ENCODE measurements at regions not wholly inside any gene's neighbourhood (a gene's known extent, or its start where the extent isn't known, plus 50 kb on each side); places are given as distances from the start of the nearest gene placed in this dataset.
"Not testable (repeated sequence)": the region's sequence is repeated elsewhere in the genome, so short reads cannot be mapped to it uniquely, and the experiment has no call there.

GRCh38 chr4:114435116-114435515, 163.5 kb upstream of the UGT8 start:
- DNase-seq (ENCODE audit: low spot score): no peak

GRCh38 chr4:114442856-114443255, 155.8 kb upstream of the UGT8 start:
- DNase-seq (ENCODE audit: low spot score): no peak

- no peak for DNase-seq (ENCODE audit: low spot score)
Observed at GRCh38 chr4:114444211-114444610, 154.4 kb upstream of the UGT8 start.

- not testable (repeated sequence) for DNase-seq (ENCODE audit: low spot score)
Observed at GRCh38 chr4:114447963-114448516, 150.6 kb upstream of the UGT8 start.

DNA sequence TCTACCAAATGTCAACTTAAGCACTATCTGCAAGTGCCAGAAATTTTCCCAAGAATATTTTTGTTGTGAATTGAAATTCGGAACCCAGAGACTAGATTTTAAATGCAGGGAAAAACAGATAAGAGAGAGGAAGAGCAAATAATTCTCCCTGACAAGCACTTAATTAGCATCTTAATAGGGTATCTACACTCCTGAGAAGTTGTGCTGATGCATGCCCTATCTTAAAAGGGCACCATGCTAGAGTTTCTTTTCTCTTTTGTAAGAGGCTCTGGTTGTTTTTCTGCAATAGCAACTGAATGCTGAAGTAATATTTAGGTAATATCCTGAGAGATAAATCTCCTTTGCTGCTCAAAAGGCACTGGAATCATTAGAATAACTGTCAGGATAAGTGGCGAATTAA, 139.9 kb upstream of the UGT8 start:
- DNase-seq (ENCODE audit: low spot score): no peak

- DNase-seq (ENCODE audit: low spot score): no peak
Observed at GRCh38 chr4:114464726-114465272, 133.8 kb upstream of the UGT8 start.

- no peak for DNase-seq (ENCODE audit: low spot score)
Observed at GRCh38 chr4:114465766-114466165, 132.8 kb upstream of the UGT8 start.

DNA sequence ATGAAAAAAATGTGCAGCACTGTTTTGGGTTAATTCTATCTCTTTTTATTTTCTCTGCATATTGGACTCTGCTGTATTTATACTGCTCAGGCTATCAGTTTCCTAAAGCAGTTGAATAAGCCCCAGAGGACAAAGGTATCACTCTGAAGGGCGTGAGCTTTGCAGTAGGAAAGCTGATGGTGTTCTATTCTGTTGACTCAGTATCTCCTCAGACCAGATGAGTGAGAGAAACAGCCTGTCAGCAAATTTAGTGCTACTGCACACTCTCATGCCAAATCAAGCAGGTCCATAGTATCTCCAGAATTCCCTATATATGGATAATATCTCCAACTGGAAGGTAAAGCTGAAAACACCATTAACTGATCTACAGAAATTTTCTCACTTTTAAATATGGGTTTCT, 132.3 kb upstream of the UGT8 start:
- DNase-seq (ENCODE audit: low spot score): no peak

DNA sequence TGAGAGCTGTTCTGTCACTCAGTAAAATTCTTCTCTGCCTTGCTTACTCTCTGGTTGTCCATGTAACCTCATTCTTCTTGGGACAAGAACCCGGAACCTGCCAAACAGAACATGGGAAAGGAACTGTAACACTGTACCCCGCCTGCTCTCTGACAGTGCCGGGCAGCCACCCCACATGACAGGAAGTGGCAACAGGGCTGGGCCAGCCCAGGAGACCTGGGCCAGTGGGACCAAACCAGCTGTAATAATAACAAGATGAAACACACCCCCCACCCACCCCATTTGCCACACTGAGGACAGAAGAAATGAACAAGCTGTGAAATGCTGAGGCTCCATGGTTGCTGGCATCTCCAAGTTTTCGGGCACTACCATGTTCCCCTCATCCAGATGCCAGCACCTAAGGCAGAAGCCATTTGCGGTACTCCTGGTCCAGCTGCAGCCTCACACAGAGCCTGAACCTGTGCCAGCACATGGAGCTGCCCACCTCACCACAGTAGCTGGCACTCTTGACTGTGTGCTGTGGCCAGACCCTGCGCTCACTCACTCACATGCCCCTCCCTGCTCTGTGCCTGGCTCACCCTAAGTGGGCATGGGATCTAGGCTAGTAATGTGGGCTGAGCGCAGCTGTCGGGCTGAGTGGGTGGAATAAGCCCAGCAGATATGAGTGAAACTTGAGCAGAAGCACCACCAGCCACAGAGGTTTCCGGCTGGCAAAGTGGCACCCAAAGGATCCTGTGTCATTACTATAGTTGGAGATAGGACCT, 126.2 kb upstream of the UGT8 start:
- DNase-seq (ENCODE audit: low spot score): no peak

- no peak for DNase-seq (ENCODE audit: low spot score)
Observed at GRCh38 chr4:114474188-114474800, 124.3 kb upstream of the UGT8 start.

GRCh38 chr4:114476310-114476709, 122.3 kb upstream of the UGT8 start:
- DNase-seq (ENCODE audit: low spot score): no peak

DNA sequence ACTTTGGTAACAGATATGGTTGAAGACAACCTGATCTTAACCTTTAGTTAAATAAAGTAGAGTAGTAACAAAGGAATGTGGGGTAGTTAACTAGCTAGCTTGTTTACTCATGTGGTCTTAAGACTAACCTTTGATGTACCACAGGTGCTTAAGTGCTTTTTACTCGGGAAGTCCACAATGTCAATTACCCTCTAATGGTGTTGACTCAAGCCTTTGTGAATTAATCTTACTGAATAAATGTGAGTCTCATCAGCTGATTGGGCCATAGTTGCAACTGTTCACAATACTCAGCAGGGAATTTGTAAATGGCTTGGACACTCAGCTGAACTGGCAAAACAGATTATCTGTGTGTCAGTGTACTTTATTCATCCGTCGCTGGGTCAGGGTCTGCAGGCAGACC, 119.0 kb upstream of the UGT8 start:
- no peak for DNase-seq (ENCODE audit: low spot score)

- no peak for DNase-seq (ENCODE audit: low spot score)
Observed at GRCh38 chr4:114481856-114482255, 116.8 kb upstream of the UGT8 start.

- DNase-seq (ENCODE audit: low spot score): no peak
Observed at GRCh38 chr4:114487101-114487500, 111.5 kb upstream of the UGT8 start.

GRCh38 chr4:114488301-114488982, 110.2 kb upstream of the UGT8 start:
- DNase-seq (ENCODE audit: low spot score): no peak

GRCh38 chr4:114494246-114494803, 104.3 kb upstream of the UGT8 start:
- no peak for DNase-seq (ENCODE audit: low spot score)

DNA sequence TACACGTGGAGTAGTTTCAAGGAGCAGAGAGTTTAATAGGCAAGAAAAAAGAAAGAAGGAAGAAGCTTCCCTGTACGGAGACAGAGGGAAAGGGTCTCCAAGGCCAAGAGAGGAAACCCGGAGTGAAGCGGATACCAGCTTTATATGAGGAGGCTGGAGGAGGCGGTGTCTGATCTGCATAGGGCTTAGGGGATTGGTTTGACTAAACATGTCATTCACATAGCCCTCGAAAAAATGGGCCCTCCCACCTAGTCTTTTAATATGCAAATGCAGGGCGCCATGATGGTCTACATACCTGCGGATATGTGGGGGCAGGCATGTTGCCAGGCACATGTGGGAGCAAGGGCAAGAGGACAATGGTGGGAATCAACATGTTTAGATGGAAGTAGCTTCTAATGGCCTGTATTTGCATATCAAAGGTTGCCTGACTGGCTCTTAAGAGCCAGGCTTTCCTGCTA, 103.1 kb upstream of the UGT8 start:
- no peak for DNase-seq (ENCODE audit: low spot score)

GRCh38 chr4:114497116-114497515, 101.5 kb upstream of the UGT8 start:
- no peak for DNase-seq (ENCODE audit: low spot score)

DNA sequence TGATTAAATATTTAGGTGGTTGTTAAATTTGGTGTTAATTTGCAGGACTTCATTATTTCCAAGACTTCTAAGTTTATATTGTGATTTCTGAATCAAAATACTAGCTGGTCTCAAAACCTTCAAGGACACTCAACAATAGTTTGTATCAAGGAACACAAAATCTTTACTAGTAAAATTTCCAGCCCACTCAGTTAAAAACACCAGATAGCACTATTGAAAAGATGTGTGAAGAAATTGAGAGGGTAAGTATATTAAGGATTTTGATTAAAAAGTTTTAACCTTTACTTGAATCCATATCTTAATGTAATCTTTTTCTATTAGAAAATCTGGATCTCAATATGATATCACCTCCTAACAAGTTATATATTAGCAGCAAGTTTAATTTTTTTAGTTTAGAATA, 89.3 kb upstream of the UGT8 start:
- DNase-seq (ENCODE audit: low spot score): no peak

DNA sequence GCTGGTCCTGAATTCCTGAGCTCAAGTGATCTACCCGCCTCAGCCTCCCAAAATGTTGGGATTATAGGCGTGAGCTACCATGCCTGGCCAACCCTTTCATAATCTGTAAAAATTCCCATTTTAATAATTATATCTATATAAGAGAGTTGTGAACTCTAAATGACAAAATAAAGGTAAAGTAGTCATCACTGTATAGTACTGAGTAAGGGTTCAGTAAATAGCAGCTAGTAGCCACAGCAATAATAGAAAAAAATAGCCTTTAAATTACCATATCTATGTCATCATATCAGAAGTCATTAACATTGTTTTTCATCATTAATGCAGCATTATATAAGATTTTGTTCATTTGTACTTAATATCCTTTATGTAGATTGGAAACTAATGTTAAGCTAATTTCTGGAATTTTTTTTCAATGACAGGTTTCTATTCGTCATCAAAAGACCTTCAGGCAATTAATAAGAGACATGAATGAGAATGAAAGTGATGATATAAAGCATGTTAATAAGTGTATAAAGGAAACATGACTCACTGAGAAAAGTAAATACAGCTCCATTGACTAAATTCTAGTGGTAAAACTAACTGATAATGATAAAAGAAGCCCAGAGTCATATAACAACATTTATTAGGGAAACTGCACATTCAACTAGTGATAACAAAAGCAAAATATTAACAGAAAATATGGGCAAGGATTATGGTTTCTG, 85.9 kb upstream of the UGT8 start:
- DNase-seq (ENCODE audit: low spot score): no peak

- no peak for DNase-seq (ENCODE audit: low spot score)
Observed at GRCh38 chr4:114519368-114519767, 79.2 kb upstream of the UGT8 start.
